AG10803 (cell line): ENCODE measurements at regions not wholly inside any gene's neighbourhood (a gene's known extent, or its start where the extent isn't known, plus 50 kb on each side); places are given as distances from the start of the nearest gene placed in this dataset.

ENCODE experiments used
- DNase-seq: peaks from one replicate; pipeline ENCODE4 v3.0.0; 2010; ENCODE audit warnings: low read depth
- H3K4me3 ChIP-seq: 2 replicates; pipeline ENCODE4 v1.5.1; 2011; ENCODE audit warnings: mild to moderate bottlenecking, low read length, control low read depth
- TF ChIP-seq, protein P1 (sequence below): conservative IDR thresholded peaks from 2 replicates; pipeline ENCODE4 v1.5.1; 2011; ENCODE audit warnings: mild to moderate bottlenecking, low read length, control low read depth, inconsistent platforms

DNA sequence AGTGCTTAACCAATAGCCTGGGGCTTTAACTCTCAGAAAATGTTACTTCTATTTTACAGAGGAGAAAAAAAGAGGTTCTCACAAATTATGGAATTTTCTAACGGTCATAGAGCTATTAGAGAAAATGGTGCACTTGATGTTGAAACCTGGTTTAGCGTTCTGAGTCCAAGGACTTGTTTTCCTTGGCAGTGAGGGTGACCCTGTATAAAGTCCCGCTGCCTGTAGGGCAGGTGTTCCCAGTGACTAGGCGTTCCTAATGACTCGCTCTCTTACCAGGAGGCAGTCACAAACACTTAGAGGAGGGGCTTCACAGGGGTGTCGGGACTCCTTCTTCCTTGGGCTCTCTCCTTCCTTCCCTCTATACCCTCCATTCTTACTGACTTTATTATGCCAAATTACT, 175.8 kb downstream of the ACTR3 start:
- TF ChIP-seq, protein P1, sequence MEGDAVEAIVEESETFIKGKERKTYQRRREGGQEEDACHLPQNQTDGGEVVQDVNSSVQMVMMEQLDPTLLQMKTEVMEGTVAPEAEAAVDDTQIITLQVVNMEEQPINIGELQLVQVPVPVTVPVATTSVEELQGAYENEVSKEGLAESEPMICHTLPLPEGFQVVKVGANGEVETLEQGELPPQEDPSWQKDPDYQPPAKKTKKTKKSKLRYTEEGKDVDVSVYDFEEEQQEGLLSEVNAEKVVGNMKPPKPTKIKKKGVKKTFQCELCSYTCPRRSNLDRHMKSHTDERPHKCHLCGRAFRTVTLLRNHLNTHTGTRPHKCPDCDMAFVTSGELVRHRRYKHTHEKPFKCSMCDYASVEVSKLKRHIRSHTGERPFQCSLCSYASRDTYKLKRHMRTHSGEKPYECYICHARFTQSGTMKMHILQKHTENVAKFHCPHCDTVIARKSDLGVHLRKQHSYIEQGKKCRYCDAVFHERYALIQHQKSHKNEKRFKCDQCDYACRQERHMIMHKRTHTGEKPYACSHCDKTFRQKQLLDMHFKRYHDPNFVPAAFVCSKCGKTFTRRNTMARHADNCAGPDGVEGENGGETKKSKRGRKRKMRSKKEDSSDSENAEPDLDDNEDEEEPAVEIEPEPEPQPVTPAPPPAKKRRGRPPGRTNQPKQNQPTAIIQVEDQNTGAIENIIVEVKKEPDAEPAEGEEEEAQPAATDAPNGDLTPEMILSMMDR, result no peak
- no peak for DNase-seq
- H3K4me3 ChIP-seq, result no peak overlapping the region

- TF ChIP-seq, protein P1, result no peak
- DNase-seq, result no peak
- no peak overlapping the region for H3K4me3 ChIP-seq
These were observed 176.4 kb downstream of the ACTR3 start for GRCh38 chr2:114066186-114066747.

DNA sequence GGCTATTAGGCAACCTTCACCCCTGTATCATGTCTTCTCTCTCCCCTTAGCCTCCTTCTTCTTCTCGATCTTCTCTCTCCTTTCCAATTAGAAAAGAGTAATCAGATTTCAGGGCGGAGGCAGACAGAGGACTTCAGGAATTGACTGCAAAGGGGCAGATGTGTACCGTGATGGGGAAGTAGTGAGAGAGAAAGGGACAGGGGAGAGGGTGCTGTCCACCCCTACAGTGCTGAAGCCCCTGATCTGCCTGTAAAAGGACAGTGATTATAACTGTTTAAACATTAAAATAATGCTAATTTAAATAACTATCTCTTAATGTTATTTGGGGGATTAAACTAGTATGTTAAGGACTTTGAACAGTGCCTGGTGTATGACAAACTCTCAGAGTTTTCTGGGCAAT, 178.5 kb downstream of the ACTR3 start:
- no peak overlapping the region for H3K4me3 ChIP-seq
- TF ChIP-seq, protein P1, result no peak
- DNase-seq, result no peak

GRCh38 chr2:114076961-114077360, 187.1 kb downstream of the ACTR3 start:
- no peak for DNase-seq
- no peak overlapping the region for H3K4me3 ChIP-seq
- TF ChIP-seq, protein P1, result no peak

DNA sequence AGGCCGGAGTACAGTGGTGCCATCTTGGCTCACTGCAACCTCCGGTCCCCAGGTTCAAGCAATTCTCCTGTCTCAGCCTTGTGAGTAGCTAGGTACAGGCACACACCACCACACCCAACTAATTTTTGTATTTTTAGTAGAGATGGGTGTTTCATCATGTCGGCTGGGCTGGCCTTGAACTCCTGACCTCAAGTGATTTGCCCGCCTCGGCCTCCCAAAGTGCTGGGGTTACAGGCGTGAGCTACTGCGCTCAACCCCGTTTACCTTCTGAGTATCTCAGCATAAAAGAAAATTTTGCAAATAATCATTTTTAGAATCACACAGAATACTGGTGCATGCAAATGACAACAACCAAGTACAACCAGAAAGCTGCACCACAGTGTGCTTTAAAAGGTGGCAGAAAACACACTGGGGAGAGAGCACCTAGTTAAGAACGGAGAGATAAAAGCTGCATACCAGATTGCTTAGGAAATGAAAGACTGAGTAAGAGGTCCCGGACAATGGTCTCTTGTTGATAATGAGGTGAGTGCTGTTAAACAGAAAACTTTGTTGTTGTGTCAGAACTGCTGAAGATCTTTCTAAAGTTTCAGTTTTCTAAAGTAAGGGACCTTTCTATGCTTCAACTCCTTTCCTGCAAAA, 189.6 kb downstream of the ACTR3 start:
- no peak for DNase-seq
- TF ChIP-seq, protein P1, result no peak
- H3K4me3 ChIP-seq, result no peak overlapping the region

DNA sequence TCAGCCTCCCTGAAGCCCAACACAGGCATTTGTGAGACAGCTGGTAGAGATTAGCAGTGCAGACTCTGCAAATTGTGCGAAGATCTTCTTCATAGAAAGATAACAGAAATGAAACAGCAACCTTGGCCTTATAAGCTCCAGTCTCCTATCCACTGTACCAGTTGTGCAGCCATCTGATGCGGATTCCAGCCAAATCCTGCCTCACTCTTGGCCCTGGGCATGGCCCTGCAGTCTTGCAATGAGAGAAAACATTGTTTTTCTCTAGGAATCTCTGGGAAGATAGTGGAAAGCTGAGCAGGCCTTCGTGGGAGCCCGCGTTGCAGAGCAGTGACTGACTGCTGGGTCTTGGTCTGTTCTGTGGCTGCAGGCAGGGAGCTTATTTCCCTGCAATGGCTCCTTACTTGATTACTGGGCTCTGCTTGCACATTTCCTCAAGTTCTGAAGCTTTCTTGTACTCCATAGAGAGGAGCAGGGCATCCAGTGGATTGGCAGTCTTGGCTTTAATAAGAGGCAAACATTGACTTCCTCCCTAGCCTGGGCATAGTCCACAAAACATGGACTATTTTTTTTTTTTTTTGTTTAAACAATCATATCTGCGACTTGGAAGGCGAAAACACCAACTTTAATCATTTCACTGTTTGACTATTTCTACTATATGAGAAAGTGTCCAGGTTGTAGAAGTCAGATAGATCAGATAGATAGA, 193.0 kb downstream of the ACTR3 start:
- no peak for DNase-seq
- H3K4me3 ChIP-seq, result no peak overlapping the region
- TF ChIP-seq, protein P1, result no peak
